HCT116 (cell line): ENCODE measurements at regions not wholly inside any gene's neighbourhood (a gene's known extent, or its start where the extent isn't known, plus 50 kb on each side); places are given as distances from the start of the nearest gene placed in this dataset.

Experiments
- CTCF ChIP-seq, 3 experiments: fragments of 200-600 bp in 1 of 3; sonication (generic) in 1 of 3; IDR thresholded peaks in 2 of 3; conservative IDR thresholded peaks in 1 of 3; 2 replicates each; pipeline ENCODE4 v1.5.1; 2012 to 2017; ENCODE audit warnings: low read depth in 2 of 3, low read length in 2 of 3, antibody characterized with exemption in 1 of 3, borderline replicate concordance in 1 of 3, control low read depth in 1 of 3, mild to moderate bottlenecking in 1 of 3, mixed read lengths in 1 of 3, mixed run types in 1 of 3, moderate library complexity in 1 of 3; ENCODE audit not compliant: insufficient read depth in 1 of 3
- EZH2 ChIP-seq: fragments of 200-600 bp; sonication (generic); IDR thresholded peaks from 2 replicates; pipeline ENCODE4 v1.6.1; 2017; ENCODE audit warnings: antibody characterized with exemption, mixed run types
- FOSL1 ChIP-seq: IDR thresholded peaks from 2 replicates; pipeline ENCODE4 v1.6.1; 2012; ENCODE audit warnings: low read depth
- MAX ChIP-seq: IDR thresholded peaks from 2 replicates; pipeline ENCODE4 v1.6.1; 2012
- POLR2A ChIP-seq: IDR thresholded peaks from 2 replicates; pipeline ENCODE4 v1.7.0; 2011; ENCODE audit warnings: borderline replicate concordance; ENCODE audit not compliant: insufficient read depth, insufficient read length; ENCODE audit errors: extremely low read depth
- ZFX ChIP-seq: fragments of 450-650 bp; IDR thresholded peaks from 2 replicates; pipeline ENCODE4 v1.6.1; 2017

GRCh38 chr5:89721931-89722330 lies 687.6 kb downstream of the CETN3 start:
- TF ChIP-seq ZFX: no peak
- TF ChIP-seq CTCF (IDR thresholded peaks at IDR 0.05 in 2 of 3, conservative IDR thresholded peaks at IDR 0.05 in 1 of 3; ENCODE audit: borderline replicate concordance in 1 of 3, insufficient read depth in 1 of 3, low read depth in 2 of 3, low read length in 2 of 3): no peak
- no peak for TF ChIP-seq EZH2
- TF ChIP-seq POLR2A: no peak
- no peak for TF ChIP-seq FOSL1
- no peak for TF ChIP-seq MAX
